HG03159 (cell line): ENCODE measurements at regions not wholly inside any gene's neighbourhood (a gene's known extent, or its start where the extent isn't known, plus 50 kb on each side); places are given as distances from the start of the nearest gene placed in this dataset.
"Not testable (repeated sequence)": the region's sequence is repeated elsewhere in the genome, so short reads cannot be mapped to it uniquely, and the experiment has no call there.

ENCODE experiments used
- ATAC-seq: cut with Tn5 transposase; IDR thresholded peaks from one replicate; pipeline ENCODE4 v1.9.1; 2021; ENCODE audit warnings: mild to moderate bottlenecking, moderate library complexity; ENCODE audit not compliant: unreplicated experiment

DNA sequence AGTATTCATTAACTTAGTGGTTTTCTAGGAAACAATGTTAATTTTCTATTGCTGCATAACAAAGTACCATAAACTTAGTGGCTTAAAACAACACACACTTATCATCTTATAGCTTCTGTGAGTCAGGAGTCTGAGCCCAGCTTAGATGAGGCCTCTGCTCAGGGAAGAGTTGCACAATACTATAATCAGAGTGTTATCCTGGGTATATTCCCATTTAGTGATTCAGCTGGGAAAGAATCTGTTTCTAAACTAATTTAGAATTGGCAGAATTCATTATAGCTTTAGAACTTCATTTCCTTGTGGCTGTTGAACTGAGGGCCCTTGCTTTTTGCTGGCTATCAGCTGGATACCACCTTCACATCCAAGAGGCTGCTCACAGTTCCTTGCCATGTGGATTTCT, 515.5 kb downstream of the BRINP3 start:
- no peak for ATAC-seq

DNA sequence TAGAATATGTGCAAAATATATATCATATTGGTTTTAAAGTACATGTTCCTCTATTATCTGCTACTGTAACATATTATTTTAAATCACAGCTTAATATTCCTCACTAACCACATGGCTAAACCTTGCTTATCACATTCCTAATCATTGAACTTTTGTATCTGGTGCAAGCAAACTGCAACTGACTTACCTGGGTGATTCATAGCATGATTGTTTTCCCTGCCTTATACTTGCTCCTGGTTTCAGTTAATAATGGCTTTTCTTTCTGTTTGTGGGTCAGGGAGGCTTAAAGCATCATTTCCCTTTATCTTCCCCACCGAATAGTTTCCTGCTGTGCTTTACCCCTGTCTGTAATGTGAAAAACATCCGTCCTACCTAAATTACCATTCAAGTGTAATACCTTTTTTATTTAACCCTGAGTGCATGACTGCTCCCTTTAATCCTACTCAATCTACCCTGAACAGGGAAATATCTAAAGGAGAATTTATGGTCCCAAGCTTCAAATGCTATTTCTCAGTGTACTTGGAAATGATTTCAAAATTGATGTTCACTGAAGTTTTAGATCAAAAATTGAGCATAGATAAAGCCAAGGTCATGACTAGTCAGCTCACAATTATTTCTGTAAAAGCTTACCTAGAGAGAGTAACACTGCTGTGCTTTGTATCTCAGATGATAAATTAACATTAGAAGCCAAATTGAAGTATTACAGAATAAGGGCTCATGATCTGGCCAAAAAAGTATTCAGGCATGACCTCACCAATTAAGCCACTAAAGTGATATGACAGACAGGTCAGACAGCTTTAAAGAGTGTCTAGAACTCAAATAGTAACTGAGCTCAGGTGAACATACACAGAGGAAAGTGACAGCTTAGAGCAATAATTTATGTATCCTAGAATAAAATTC, 507.1 kb downstream of the BRINP3 start:
- ATAC-seq: no peak

DNA sequence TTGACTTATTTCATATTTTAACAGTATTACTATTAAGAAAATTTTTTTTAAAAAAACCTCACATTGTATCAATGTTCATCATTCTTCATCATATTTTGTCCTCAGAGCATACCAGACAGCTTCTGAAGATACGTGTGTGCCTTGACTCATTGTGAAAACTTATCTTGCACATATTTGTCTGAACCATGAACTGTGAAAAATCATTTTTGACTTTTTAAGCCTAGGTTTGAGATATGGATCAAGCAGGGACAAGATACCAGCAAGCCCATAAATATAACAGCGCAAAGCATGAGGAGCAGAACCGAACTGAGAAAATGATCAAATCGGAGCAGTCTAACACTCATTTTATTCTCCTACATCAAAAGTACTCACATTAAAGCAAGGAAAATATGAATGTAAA, 506.0 kb downstream of the BRINP3 start:
- ATAC-seq: no peak

DNA sequence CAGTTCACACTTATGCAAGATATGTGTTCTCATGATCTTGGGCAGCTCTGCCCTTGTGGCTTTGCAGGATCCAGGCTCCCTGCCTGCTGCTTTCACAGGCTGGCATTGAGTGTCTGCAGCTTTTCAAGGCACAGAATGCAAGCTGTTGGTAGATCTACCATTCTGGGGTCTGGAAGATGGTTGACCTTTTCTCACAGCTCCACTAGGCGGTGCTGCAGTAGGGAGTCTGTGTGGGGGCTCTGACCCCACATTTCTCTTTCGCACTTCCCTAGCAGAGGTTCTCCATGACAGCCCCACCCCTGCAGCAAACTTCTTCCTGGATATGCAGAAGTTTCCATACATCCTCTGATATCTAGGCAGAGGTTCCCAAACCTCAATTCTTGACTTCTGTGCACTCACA, 500.5 kb downstream of the BRINP3 start:
- no peak for ATAC-seq

DNA sequence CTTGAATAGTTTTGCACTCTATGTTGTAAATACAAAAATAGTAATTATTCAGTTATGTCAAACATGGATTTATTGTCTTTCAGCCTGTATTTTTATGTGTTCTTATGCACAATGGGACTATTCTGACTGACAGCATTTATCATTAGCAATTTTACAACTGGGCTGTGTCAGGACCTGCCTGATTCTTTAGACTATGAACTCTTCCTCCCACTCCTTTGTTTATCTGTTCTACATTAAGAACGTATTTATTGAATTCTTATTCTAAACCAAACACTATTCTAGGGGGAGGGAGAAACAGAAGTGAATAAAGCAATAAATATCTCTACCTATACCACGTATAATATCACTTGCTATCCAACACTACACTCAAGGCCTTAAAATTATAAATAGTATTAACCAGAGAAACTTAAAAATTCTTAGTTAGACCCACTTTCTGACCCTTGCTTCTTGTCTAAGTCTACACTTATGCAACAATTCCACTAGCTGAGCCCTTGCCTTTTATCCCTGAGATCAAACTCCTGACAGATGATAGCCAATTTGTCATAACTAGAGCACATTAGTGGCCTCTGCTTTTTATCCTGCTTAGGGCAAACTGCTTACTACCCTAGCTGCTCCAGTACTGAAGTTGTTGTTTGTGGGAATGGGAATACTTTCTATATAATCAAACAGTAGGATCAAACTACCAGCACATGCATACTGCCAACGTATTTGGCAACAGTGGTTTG, 494.3 kb downstream of the BRINP3 start:
- no peak for ATAC-seq

DNA sequence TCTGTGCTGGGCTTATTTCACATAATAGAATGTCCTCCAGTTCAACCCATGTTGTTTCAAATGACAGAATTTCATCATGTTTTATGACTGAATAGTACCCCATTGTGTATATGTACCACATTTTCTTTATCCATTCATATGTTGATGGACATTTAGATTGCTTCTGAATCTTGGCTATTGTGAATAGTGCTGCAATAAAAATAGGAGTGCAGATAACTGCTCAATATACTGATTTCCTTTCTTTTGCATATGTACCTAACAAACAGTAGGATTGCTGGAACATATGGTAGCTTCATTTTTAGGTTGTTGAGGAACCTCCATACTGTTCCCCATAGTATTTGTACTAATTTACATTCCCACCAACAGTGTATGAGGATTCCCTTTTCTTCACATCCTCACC, 491.1 kb downstream of the BRINP3 start:
- no peak for ATAC-seq

DNA sequence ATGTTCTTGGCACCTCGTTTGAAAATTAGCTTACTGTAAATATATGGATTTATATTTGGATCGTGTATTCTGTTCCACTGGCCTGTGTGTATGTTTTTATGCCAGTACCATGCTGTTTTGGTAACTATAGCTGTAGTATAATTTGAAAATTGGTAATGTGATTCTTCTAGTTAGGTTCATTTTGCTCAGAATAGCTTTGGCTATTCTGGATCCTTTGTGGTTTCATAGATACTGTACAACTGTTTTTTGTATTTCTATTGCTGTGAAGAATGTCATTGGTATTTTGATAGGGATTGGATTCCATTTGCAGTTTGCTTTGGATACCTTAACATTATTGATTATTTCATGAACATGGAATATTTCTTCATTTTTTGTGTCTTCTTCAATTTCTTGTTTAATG, 490.2 kb downstream of the BRINP3 start:
- no peak for ATAC-seq

DNA sequence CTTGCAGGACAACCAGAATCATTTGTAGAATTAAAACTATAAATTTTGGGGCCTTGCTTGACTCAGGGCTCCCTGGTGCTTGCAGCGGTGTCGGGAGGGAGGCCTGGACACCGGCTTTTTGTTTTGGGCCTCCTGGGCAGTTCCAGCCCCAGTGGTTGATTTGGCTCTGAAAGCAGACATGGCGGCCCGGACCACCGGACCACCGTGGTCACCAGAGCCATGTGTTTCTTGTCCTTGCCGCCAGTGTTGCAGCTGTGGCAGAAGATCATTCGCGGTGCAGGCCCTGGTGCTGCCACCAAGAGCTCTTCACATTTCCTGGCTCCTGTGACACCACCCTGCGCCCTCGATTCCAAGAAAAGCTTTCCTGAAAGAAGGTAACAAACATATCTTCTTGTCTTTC, 484.8 kb downstream of the BRINP3 start:
- no peak for ATAC-seq

DNA sequence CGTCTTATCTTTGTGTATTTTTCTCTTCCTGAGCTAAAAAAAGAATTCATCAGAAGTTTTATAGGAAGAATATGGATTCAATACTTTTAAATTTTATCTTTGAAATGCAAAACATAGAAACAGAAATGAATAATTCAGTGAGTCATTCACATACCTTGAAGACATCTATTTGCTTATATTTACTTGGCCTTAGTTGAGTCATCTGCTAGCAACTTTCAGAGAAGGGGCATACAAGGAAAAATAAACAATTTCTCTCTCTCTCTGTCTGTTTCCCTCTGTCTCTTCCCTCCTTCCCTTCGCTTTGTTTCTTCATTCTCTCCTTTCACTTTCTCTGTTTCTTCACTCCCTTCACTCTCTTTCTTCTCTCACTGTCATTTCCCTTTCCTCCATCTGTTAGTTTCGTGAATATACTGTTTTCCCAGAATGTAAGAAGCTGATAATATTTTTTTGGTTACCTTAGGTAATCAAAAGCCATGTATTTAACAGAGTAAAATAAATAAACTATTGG, 477.2 kb downstream of the BRINP3 start:
- no peak for ATAC-seq

DNA sequence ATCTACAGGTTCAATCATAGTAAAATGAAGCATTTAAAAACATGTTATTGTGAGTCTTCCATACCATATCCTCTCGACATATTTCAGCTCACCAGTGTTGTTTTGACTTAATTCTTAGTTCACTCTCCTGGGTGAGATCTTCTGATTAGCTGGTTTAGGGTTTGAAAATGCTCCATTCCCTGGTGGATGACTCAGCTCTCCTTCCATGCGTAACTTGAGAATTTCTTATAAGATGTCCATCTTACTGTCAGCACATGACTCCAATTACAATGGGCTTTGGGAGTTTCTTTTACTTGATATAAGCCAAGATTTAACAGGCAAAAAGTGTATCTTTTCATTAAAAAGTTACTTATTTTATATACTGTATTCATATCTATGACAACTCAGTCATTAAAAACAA, 476.5 kb downstream of the BRINP3 start:
- ATAC-seq: no peak

DNA sequence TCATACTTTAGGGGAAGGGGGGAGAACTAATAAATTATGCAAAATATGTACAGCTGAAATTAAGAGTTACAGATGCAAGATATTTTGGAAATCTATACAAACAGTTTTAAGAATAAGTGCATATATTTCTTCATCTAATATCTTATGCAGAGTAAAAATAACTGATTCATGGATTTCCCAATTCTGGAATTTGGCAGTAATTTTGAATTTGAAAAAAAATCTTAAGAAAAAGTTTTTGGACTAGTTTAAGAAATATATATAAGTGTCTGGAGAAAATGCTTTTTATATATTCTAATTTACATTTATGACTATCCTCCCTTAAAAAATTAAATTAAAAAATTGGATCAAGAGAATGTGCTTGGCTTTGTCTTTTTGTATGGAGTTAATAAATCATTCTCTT, 474.3 kb downstream of the BRINP3 start:
- ATAC-seq: no peak

DNA sequence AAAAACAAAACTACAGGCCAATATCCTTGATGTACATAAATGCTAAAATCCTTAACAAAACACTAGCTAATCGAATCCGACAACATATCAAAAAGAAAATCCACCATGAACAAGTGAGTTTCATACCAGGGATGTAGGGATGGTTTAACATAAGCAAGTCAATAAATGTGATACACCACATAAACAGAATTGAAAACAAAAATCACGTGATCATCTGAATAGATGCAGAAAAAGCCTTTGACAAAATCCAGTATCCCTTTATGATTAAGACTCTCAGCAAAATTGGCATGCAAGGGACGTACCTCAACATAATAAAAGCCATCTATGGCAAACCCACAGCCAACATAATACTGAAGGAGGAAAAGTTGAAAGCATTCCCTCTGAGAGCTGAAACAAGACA, 466.1 kb downstream of the BRINP3 start:
- ATAC-seq: no peak

DNA sequence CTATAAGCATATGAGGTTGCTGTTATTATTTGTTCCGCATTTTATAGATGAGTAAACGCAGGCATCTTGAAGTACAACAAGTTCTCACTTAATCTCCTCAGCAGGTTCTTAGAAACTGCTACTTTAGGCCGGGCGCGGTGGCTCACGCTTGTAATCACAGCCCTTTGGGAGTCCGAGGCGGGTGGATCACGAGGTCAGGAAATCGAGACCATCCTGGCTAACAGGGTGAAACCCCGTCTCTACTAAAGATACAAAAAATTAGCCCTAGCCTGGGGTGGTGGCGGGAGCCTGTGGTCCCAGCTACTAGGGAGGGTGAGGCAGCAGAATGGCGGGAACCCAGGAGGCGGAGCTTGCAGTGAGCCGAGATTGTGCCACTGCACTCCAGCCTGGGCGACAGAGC, 458.5 kb downstream of the BRINP3 start:
- not testable (repeated sequence) for ATAC-seq

DNA sequence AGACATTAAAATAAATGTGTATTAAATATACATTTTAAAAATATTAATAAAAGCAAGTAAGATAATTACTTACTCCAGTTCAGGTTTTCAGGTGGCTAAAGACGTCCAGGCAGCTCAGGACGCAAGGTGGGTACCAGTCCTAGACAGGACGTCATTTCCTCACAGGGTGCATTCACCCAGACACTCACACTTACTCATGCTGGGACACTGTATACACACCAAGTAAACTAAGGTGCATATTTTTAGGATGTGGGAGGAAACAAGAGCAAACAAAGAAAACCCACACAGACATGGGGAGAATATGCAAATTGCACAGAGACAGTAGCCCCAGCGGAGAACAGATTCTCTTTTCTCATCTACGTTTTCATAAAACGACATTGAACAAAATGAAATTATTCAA, 457.9 kb downstream of the BRINP3 start:
- ATAC-seq: no peak

DNA sequence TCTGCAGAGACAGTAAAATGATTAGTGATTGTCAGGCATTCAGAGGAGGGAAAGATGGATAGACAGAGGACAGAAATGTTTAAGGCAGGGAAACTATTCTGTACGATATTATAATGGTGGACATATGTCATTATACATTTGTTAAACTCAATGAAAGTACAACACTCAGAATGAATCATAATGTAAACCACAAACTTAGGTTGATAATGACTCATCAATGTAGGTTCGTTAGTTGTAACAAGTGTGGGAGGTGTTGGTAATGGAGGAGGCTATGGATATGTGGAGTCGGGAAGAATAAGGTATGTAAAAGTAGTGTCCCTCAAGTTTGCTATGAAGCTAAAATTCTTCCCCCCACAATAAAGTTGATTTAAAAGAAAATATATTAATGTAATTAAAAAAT, 455.0 kb downstream of the BRINP3 start:
- ATAC-seq: no peak

DNA sequence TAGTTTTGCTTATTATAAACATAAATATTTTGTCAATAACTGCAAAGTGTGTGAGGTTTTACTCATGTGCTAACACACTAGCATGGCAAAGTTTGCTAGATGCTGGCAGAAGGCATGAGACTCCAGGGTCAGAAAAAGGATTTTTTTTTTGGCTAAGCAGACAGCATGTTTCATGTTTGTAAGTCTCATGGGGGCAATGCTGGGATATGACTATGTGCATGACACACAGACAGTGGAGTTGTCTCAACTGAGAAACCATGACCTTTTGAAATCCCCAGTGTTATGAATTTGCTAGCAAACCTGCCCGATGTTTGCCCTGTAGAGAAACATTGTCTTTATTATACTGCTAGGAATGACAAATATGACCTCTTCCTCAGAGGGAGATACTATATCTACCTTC, 448.2 kb downstream of the BRINP3 start:
- ATAC-seq: no peak

DNA sequence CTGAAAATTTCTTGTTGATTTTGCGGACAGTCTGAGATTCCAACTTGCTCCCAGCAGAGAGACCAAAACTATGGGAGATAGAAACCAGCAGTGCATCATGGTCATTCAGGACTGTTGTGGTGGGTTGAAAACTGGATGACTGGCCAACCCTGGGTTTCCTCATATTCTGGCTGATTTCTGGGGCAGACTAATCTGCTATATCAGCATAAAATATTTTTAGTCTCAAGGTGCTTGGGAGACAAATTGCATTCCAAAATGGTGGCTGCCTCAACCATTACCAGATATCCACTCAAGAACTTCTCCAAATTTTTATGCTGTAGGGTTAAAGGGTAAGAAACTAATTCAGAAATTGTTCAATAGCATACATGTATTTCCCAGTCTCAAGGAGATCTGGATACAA, 434.0 kb downstream of the BRINP3 start:
- ATAC-seq: no peak

DNA sequence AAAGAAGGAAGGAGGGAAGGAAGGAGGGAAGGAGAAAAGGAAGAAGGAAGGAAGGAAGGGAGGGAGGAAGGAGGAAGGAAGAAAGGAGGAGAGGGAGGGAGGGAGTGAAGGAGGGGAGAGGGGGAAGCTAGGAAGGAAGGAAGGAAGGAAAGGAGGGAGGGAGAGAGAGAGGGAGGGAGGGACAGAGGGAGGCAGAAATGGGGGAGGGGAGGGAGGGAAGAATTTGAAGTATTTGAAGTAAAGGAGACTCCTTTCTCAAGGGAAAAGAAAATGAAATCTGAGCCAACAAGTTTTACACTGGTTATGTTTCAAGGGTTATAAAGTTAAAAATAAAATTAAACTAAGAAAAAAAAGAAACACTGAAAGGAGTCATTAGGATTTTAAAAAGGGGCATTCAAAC, 431.4 kb downstream of the BRINP3 start:
- no peak for ATAC-seq
